KBM-7 (cell line): ENCODE measurements at regions not wholly inside any gene's neighbourhood (a gene's known extent, or its start where the extent isn't known, plus 50 kb on each side); places are given as distances from the start of the nearest gene placed in this dataset.
A peak's percentile ranks its signal among the peaks of the same experiment; 100 is the strongest.

Experiments used
- DNase-seq: peaks from one replicate; pipeline ENCODE4 v3.0.0-alpha.2; 2015
- in situ Hi-C: fragments of 300-500 bp; cut with MboI; formaldehyde crosslinking; loops from 2 replicates; pipeline ENCODE4 v1.14.3; 2020; ENCODE audit warnings: low sequenced_read_pairs, low pct_unique_long_range_greater_than_20kb, mixed read lengths

DNA sequence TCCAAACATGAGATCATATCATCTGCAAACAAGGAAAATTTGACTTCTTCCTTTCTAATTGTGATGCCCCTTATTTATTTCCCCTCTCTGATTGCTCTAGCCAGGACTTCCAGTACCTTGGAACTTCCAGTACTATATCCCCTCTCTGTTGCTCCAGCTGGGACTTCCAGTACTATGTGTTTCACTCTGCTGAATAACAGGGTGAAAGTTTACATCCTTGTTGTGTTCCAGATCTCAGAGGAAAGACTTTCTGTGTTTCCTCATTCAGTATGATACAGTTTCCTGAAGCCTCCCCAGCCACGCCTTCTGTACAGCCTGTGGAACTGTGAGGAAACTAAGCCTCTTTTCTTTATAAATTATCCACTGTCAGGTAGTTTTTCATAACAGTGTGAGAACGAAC lies 381.3 kb upstream of the FAM47C start:
- DNase-seq = no peak
- in situ Hi-C loops = no loop called here

- in situ Hi-C loops = no loop called here
- DNase-seq = no peak
Measured at GRCh38 chrX:36640232-36640631, 367.9 kb upstream of the FAM47C start.

DNA sequence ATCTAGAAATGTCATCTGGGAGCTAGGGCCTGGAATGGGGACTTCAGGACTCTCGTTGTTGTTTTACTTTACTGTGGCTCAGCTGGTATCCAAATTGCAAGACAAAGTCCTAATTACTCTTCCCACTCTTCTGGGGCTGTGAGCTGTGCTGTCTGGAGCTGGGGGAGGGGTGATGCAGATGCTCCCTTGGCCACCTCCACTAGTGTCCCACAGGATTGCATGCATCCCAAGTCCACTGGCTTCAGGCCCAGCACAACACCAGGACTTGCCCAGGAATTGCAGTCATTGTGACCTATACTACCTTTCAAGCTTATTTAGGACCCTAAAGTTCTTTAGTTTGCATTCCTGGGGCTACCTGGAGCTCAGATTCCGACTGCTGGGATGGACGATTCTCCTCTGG lies 366.1 kb upstream of the FAM47C start:
- in situ Hi-C loops = no loop called here
- DNase-seq = no peak

- DNase-seq = no peak
Measured at GRCh38 chrX:36650622-36651021, 357.5 kb upstream of the FAM47C start.

DNA sequence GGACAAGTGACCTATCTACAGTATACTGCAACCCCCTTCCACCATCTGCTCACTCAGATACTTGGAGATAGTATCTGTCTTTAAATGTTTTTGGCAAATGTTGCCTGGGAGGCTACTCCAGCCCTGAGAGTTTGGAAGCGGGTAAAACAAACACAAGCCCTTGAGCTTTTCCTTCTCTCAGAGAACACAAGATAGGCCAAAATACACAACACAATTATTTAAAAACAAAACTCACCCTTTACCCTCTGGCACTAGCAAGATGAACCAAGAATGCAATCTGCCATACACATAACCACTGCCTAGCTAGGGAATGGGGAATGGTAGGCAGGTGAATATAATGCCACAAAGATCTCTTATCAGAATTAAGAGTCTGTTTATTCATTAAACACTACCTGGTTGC lies 324.7 kb upstream of the FAM47C start:
- no peak for DNase-seq
- in situ Hi-C loops = no loop called here

More at GRCh38 chrX:36650622-36651021, 357.5 kb upstream of the FAM47C start:
- in situ Hi-C loops = no loop called here

DNA sequence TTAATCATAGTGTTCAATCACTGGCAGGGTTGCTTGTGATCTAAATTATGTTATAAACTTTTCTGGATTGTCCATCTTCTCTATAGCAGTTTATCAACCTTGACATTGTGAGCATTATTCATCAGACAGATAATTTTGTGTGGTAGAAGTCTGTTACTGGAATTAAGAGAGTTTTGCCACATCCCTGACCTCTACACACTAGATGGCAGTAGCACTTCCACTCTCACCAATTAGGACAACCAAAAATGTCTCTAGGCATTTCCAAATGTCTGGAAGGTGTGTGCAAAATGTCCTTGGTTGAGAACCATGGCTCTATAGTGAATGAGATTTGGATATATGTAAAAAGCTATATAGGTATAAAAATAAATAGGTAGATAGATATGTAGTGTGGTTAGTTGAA lies 324.1 kb upstream of the FAM47C start:
- DNase-seq = peak; percentile 3
- in situ Hi-C loops = no loop called here

- no peak for DNase-seq
- in situ Hi-C loops = no loop called here
Measured at GRCh38 chrX:36721990-36722389, 286.2 kb upstream of the FAM47C start.

- in situ Hi-C loops = no loop called here
- no peak for DNase-seq
Measured at GRCh38 chrX:36753602-36754001, 254.6 kb upstream of the FAM47C start.

DNA sequence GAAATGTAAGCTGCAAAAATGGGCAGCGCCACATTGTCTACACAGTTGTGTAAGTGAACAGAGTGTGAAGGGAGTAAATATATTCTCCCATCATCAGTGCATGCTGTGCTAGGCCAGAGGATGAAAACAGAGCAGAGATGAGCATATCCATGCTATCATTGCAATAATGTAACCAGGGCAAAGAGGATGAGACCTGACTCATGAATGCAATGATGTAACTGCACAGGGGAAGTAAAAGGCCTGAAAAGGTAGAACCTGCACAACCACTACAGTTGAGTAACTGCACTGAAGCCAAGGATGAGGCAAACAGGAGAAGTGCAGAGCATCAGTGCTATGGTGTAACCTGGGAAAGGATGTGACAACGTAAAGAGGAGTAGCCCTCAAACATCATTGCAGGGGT lies 220.4 kb upstream of the FAM47C start:
- DNase-seq = no peak
- in situ Hi-C loops = no loop called here

DNA sequence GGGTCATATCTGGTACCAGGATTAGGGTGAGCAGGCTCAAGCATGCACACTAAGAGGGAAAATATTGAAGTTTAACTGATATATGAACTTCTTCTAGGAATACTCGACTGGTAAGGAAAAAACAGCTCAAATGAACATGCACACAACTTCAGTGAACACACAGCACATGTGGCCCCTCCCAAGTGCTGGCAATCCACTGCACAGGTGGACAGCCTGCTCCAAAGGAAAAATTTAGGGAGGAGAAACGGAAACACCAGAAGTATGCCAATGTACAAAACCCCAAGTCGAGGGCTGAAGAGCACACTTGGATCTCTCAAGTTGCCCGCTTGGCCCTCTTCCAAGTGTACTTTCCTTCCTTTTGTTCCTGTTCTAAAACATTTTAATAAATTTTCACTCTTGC lies 205.0 kb upstream of the FAM47C start:
- in situ Hi-C loops = no loop called here
- no peak for DNase-seq

DNA sequence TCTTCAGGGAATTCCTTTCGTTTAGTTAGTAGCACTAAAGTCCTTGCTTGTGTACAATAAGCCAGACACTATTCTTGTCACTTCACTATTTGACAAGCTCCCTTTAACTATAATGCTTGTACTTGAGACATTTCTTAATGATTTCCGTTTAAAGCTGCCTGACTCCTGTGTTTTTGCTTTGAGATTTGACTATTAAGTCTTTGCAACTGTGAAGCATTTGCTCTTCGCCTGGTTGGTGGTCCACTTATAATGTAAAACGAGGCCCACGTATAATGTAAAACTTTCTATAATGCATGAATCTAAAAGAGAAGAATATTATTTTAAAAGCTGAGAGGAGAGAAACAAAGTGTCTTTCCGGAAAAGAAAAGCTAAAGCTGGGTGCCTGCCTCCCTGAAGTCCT lies 204.1 kb upstream of the FAM47C start:
- in situ Hi-C loops = no loop called here
- no peak for DNase-seq

GRCh38 chrX:36844857-36845256 lies 163.3 kb upstream of the FAM47C start:
- no peak for DNase-seq
- in situ Hi-C loops = no loop called here

DNA sequence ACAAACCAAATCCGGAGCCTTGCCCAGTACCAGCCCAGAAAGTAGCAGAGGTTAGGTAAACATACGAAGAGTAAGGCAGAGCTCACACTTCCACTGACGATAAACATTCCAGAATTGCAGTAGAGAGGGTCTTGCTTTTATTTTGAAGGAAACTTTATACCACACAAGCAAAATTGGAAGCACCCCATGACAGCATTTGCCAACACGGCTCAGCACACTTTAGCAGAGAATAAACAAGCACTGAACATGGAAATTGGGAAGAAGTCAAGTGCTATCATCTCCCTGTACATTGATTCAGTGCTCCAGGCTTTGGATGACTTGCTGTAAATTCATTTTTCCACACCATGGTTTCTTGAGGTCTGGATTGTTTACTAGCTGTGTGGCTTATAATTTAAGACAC lies 160.7 kb upstream of the FAM47C start:
- no peak for DNase-seq
- in situ Hi-C loops = no loop called here

DNA sequence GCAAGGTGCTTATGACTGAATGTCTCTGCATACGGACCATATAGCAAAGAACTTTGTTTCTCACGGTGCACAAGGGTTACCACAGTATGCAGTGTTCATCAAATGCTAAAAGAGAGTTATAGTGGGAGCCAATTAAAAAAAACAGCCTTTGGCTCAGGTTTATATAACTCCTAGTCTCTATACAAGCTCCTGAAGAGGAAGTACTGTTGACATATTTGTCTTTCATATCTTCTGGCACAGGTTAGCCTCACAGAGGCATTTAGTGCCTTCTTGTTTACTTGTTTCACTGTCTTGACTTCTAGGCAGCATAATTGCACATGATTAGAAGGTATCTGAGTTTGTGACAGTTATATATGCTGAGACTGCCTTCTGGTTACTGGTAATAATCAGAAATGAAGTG lies 158.8 kb upstream of the FAM47C start:
- no peak for DNase-seq
- in situ Hi-C loops = no loop called here

GRCh38 chrX:36856849-36857248 lies 151.3 kb upstream of the FAM47C start:
- in situ Hi-C loops = no loop called here

DNA sequence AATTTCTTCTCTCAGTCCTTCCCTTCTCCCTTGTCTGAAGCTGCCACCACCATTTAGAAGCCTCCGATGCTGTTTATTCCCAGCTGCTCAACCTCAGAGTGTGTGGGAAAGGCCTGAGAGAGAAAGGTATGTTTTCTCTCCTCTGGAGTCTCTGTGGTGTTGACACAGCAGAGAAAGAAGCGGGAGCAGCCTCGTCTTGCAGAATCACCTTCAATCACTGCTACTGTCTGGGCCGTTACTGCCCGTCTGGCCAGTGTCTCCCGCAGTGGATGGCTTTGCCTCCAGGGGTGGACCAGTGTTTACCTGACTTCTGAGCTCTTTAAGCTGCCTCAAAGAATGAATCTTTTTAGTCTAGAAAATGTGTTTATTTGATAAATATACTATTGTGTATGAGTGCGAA lies 148.9 kb upstream of the FAM47C start:
- DNase-seq = no peak
- in situ Hi-C loops = no loop called here

More at GRCh38 chrX:36856849-36857248, 151.3 kb upstream of the FAM47C start:
- peak; percentile 7 for DNase-seq

DNA sequence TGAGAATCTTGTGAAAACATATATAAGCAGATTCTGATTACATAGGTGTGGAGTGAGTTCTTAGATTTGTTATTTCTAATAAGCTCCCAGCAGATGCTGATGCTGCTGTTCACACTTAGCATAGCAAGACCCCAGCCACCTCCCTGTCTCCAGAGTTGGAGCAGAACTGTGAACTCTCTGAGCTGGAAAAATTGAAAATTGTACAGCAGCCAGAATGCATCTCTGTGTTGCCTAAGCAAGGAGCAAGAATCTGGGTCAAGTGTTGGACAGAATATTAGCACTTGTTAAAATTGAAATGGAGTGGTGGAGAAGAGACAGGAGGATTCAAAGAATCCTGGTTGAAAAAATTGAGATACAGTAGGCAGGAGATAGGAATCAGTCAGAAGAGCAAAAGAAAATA lies 146.6 kb upstream of the FAM47C start:
- in situ Hi-C loops = no loop called here
- DNase-seq = no peak

DNA sequence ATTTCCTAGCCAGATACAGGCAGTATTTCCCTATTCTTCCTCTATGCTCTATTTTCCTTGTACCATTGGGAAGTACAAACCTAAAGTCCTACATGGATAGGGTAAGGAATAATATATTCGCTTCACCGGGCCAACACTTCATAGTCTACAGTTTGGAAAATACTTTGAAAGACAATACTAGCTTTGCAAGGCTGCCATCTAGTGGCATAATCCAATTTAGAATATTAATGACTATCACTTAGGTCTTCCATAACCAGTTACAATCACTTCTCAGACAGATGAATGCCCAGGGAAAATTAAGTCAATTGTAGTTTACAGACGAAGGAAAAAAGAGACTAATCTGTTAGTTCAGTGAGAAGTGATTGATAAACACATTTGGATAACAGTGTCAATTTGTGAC lies 141.0 kb upstream of the FAM47C start:
- in situ Hi-C loops = no loop called here
- DNase-seq = peak; percentile 60

GRCh38 chrX:36868592-36868991 lies 139.6 kb upstream of the FAM47C start:
- no peak for DNase-seq
- in situ Hi-C loops = no loop called here

GRCh38 chrX:36869457-36869856 lies 138.7 kb upstream of the FAM47C start:
- no peak for DNase-seq
- in situ Hi-C loops = no loop called here

- in situ Hi-C loops = no loop called here
- DNase-seq = no peak
Measured at GRCh38 chrX:36897690-36898089, 110.5 kb upstream of the FAM47C start.

DNA sequence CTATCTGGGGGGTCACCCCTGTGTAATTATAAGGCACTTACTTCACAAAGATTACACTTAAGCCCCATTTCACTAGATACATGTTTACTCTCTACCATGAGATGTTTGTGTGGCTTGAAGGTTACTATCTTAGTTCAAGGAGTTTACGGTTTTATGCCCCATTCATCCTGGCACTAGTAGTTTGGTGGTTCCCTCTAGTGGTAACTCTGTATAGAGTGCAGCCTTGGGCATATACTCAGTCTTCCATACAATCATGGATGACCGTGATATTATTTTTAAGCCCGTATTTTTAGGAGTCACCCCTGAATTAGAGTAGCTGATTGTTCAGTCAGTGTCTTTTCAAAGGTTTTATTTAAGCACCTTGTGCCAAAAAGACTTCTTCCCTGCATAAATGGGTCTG lies 109.9 kb upstream of the FAM47C start:
- DNase-seq = peak; percentile 12
- in situ Hi-C loops = no loop called here
